HG03097 (cell line): ENCODE measurements at regions not wholly inside any gene's neighbourhood (a gene's known extent, or its start where the extent isn't known, plus 50 kb on each side); places are given as distances from the start of the nearest gene placed in this dataset.

Source experiments
- ATAC-seq: cut with Tn5 transposase; IDR thresholded peaks from one replicate; pipeline ENCODE4 v1.9.1; 2021; ENCODE audit not compliant: unreplicated experiment, low FRiP score

GRCh38 chr2:226581661-226582060 lies 218.0 kb downstream of the IRS1 start:
- no peak for ATAC-seq

- no peak for ATAC-seq
Observed at GRCh38 chr2:226581004-226581403, 218.6 kb downstream of the IRS1 start.

- no peak for ATAC-seq
Observed at GRCh38 chr2:226580403-226580802, 219.2 kb downstream of the IRS1 start.

- ATAC-seq = no peak
Observed at GRCh38 chr2:226579519-226579918, 220.1 kb downstream of the IRS1 start.

- no peak for ATAC-seq
Observed at GRCh38 chr2:226578879-226579278, 220.7 kb downstream of the IRS1 start.

- no peak for ATAC-seq
Observed at GRCh38 chr2:226578373-226578772, 221.2 kb downstream of the IRS1 start.

GRCh38 chr2:226575928-226576327 lies 223.7 kb downstream of the IRS1 start:
- no peak for ATAC-seq

GRCh38 chr2:226573158-226573557 lies 226.5 kb downstream of the IRS1 start:
- no peak for ATAC-seq

GRCh38 chr2:226564667-226565066 lies 235.0 kb downstream of the IRS1 start:
- no peak for ATAC-seq

GRCh38 chr2:226561962-226562361 lies 237.7 kb downstream of the IRS1 start:
- no peak for ATAC-seq

GRCh38 chr2:226560325-226560724 lies 239.3 kb downstream of the IRS1 start:
- no peak for ATAC-seq

- no peak for ATAC-seq
Observed at GRCh38 chr2:226559536-226559935, 240.1 kb downstream of the IRS1 start.

GRCh38 chr2:226558418-226558817 lies 241.2 kb downstream of the IRS1 start:
- ATAC-seq = no peak

GRCh38 chr2:226556050-226556449 lies 243.6 kb downstream of the IRS1 start:
- no peak for ATAC-seq

- no peak for ATAC-seq
Observed at GRCh38 chr2:226554701-226555100, 244.9 kb downstream of the IRS1 start.

GRCh38 chr2:226553333-226553732 lies 246.3 kb downstream of the IRS1 start:
- ATAC-seq = no peak

- no peak for ATAC-seq
Observed at GRCh38 chr2:226552571-226553285, 246.9 kb downstream of the IRS1 start.

- ATAC-seq = no peak
Observed at GRCh38 chr2:226551522-226552250, 247.9 kb downstream of the IRS1 start.

- no peak for ATAC-seq
Observed at GRCh38 chr2:226550801-226551200, 248.8 kb downstream of the IRS1 start.

GRCh38 chr2:226548732-226549131 lies 250.9 kb downstream of the IRS1 start:
- no peak for ATAC-seq

GRCh38 chr2:226544596-226545210 lies 254.9 kb downstream of the IRS1 start:
- ATAC-seq = no peak
